ENCODE measurements at regions not wholly inside any gene's neighbourhood (a gene's known extent, or its start where the extent isn't known, plus 50 kb on each side); places are given as distances from the start of the nearest gene placed in this dataset.

- no peak overlapping the region for H3K27ac Mint-ChIP-seq
- Histone ChIP-seq H3K27me3 (ENCODE audit: control insufficient read depth, insufficient read depth, low read length, poor library complexity, severe bottlenecking) (peaks cover 9% of the 10 kb centered on the region), H3K4me3 (ENCODE audit: low read length) (no peak overlapping the region), H3K36me3 (ENCODE audit: control insufficient read depth, insufficient read depth, low read length) (no peaks in the 10 kb centered on the region), H3K9me3 (ENCODE audit: control insufficient read depth, low read length) (no peaks in the 10 kb centered on the region), H3K27ac (ENCODE audit: low read depth, low read length) (no peak overlapping the region), H3K9ac (ENCODE audit: extremely low read depth, low read length, poor library complexity, severe bottlenecking) (no peak overlapping the region), H3K4me1 (ENCODE audit: control insufficient read depth, insufficient read depth, low read length) (no peaks in the 10 kb centered on the region)
- no peak for DNase-seq
- H3K9me3 Mint-ChIP-seq, result no peaks in the 10 kb centered on the region
- H3K4me3 Mint-ChIP-seq, result no peak overlapping the region
- peaks cover 12% of the 10 kb centered on the region for H3K27me3 Mint-ChIP-seq (ENCODE audit: insufficient read depth)
- no peaks in the 10 kb centered on the region for H3K36me3 Mint-ChIP-seq (ENCODE audit: low read depth)
- WGBS, 2 experiments (ENCODE audit: insufficient coverage in 1 of 2, insufficient read length in 1 of 2), result 94 to 100% methylated on average over 1 of the region's 1 CpG
- TF ChIP-seq CTCF (conservative IDR thresholded peaks at IDR 0.05), result no peak
- H3K4me1 Mint-ChIP-seq, result peaks cover 19% of the 10 kb centered on the region
Observed at GRCh38 chr20:40855269-40855668, 166.2 kb upstream of the MAFB start.

- Mint-ChIP-seq H3K36me3 (ENCODE audit: low read depth) (no peaks in the 10 kb centered on the region), H3K4me1 (peaks cover 27% of the 10 kb centered on the region), H3K27me3 (ENCODE audit: insufficient read depth) (peaks cover 17% of the 10 kb centered on the region), H3K9me3 (no peaks in the 10 kb centered on the region), H3K4me3 (no peak overlapping the region), H3K27ac (no peak overlapping the region)
- no peak for TF ChIP-seq CTCF (conservative IDR thresholded peaks at IDR 0.05)
- Histone ChIP-seq H3K36me3 (ENCODE audit: control insufficient read depth, insufficient read depth, low read length) (no peaks in the 10 kb centered on the region), H3K27ac (ENCODE audit: low read depth, low read length) (no peak overlapping the region), H3K9ac (ENCODE audit: extremely low read depth, low read length, poor library complexity, severe bottlenecking) (no peak overlapping the region), H3K9me3 (ENCODE audit: control insufficient read depth, low read length) (no peaks in the 10 kb centered on the region), H3K27me3 (ENCODE audit: control insufficient read depth, insufficient read depth, low read length, poor library complexity, severe bottlenecking) (peaks cover 9% of the 10 kb centered on the region), H3K4me3 (ENCODE audit: low read length) (no peak overlapping the region), H3K4me1 (ENCODE audit: control insufficient read depth, insufficient read depth, low read length) (peaks cover 6% of the 10 kb centered on the region)
- DNase-seq, result no peak
- WGBS, 2 experiments (ENCODE audit: insufficient coverage in 1 of 2, insufficient read length in 1 of 2), result 88 to 100% methylated on average over 1 to 5 of the region's 5 CpGs
Observed at GRCh38 chr20:40856653-40857052, 167.6 kb upstream of the MAFB start.

- no peak overlapping the region for H3K27ac Mint-ChIP-seq
- peaks cover 48% of the 10 kb centered on the region for H3K4me1 Mint-ChIP-seq
- H3K27me3 Mint-ChIP-seq (ENCODE audit: insufficient read depth), result peaks cover 23% of the 10 kb centered on the region
- H3K36me3 ChIP-seq (ENCODE audit: control insufficient read depth, insufficient read depth, low read length), result no peaks in the 10 kb centered on the region
- WGBS, 2 experiments (ENCODE audit: insufficient coverage in 1 of 2, insufficient read length in 1 of 2), result 97 to 98% methylated on average over 6 to 8 of the region's 8 CpGs
- H3K9ac ChIP-seq (ENCODE audit: extremely low read depth, low read length, poor library complexity, severe bottlenecking), result no peak overlapping the region
- H3K9me3 ChIP-seq (ENCODE audit: control insufficient read depth, low read length), result no peaks in the 10 kb centered on the region
- no peaks in the 10 kb centered on the region for H3K36me3 Mint-ChIP-seq (ENCODE audit: low read depth)
- no peak for TF ChIP-seq CTCF (conservative IDR thresholded peaks at IDR 0.05)
- H3K4me1 ChIP-seq (ENCODE audit: control insufficient read depth, insufficient read depth, low read length), result peaks cover 6% of the 10 kb centered on the region
- H3K27ac ChIP-seq (ENCODE audit: low read depth, low read length), result no peak overlapping the region
- no peaks in the 10 kb centered on the region for H3K9me3 Mint-ChIP-seq
- no peak for DNase-seq
- H3K4me3 Mint-ChIP-seq, result no peak overlapping the region
- peaks cover 13% of the 10 kb centered on the region for H3K27me3 ChIP-seq (ENCODE audit: control insufficient read depth, insufficient read depth, low read length, poor library complexity, severe bottlenecking)
- no peak overlapping the region for H3K4me3 ChIP-seq (ENCODE audit: low read length)
Observed at GRCh38 chr20:40860487-40860902, 168.1 kb upstream of the TOP1 start.
